NOMO-1 treated with dmso at 0.1 percent for 144 hours (cell line): ENCODE measurements at regions not wholly inside any gene's neighbourhood (a gene's known extent, or its start where the extent isn't known, plus 50 kb on each side); places are given as distances from the start of the nearest gene placed in this dataset.

ENCODE experiments used
- DNase-seq: peaks from one replicate; lab custom pipeline; 2025; ENCODE audit not compliant: unreplicated experiment; lab: John Stamatoyannopoulos, UW

DNA sequence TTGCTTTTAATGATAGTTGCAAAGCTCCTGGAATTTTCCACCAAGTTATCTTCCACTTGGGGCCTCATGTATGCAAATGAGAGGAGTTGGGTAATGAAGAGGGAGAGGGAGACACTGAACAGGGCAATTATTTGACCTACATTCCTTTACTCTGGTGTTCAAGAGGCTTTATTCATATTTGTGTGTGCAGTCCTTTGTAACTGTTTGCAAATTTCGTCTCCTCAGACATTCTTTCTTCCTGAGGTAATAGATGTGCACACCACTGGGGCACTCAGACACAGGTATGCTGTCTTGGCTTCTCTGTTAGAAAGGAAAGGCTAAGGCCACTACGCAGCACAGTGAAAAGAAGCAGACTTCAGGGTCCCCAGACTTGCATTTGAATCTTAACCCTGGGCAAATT is 189.7 kb upstream of the IL12A start:
- no peak for DNase-seq

GRCh38 chr3:159800434-159801155 is 188.0 kb upstream of the IL12A start:
- no peak for DNase-seq

DNA sequence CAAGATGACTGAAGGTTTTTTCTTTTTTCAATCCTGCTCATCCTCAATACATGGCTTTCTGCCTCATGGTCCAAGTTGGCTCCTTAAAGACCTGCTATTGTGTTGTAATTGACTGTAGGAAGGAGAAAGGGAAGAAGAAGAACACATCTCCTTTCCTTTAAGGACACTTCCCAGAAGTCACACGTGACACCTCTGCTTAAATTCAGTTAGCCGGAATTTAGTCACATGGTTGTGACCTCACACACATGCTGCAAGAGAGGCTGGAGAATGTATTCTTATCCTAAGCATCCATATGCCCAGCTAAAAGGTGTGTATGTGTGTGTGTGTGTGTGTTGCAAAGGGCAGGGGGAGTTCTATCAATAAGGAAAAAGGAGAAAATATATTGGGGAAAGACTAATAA is 185.8 kb upstream of the IL12A start:
- DNase-seq = no peak

DNA sequence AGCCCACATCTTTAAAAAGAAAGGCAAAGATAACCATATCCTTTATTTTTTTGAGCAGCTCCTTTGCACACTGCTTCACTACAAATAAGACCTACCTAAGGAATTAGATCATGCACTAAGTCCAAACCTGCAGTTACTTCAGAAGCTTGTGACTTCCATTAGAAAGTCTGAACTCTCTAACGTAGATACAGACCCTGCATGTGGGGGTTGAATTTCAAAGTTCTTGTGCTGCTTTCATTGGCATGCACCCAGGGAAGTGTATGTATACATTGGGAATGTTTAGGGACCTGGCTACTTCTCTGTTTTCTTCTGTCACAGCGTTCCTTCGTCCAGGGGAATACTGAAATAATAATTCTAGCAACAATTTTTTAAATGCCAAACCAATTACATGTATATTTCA is 185.2 kb upstream of the IL12A start:
- no peak for DNase-seq

DNA sequence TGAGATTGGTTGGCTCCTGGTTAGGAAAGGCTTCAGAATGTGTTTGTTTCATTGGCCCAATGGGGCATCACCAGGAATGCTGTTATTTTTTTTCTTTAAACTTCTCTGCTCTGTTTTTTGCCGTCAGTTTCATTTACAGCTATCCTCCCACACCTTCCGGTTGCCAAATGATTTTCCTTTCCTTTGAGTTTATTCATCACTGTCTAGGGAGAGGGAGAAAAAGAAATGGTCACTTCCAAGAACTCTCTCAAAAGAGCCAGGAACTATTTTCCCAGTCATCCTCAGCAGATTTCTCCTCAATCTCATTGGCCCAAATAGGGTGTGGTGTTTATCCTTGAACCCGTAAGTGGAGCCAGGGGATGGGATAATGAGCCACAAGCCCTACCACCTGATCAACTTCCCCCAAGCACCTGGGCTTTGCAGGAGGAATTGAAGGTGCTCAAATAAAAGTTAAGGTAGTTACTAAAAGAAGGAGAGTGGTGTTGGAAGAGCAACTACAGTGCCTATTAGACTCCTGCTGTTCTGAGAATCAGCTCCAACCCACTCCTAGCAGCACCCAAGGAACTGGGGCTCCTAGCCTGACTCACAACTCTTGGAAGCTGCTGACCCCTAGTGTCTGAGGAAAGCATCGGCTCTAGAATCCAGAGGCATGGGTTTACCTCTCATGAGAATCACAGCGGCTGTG is 183.8 kb upstream of the IL12A start:
- peak; percentile 51 for DNase-seq

- DNase-seq = no peak
These were observed 183.2 kb upstream of the IL12A start for GRCh38 chr3:159805411-159805772.

GRCh38 chr3:159806412-159806811 is 182.2 kb upstream of the IL12A start:
- DNase-seq = no peak

GRCh38 chr3:159807137-159808040 is 181.2 kb upstream of the IL12A start:
- DNase-seq = no peak

DNA sequence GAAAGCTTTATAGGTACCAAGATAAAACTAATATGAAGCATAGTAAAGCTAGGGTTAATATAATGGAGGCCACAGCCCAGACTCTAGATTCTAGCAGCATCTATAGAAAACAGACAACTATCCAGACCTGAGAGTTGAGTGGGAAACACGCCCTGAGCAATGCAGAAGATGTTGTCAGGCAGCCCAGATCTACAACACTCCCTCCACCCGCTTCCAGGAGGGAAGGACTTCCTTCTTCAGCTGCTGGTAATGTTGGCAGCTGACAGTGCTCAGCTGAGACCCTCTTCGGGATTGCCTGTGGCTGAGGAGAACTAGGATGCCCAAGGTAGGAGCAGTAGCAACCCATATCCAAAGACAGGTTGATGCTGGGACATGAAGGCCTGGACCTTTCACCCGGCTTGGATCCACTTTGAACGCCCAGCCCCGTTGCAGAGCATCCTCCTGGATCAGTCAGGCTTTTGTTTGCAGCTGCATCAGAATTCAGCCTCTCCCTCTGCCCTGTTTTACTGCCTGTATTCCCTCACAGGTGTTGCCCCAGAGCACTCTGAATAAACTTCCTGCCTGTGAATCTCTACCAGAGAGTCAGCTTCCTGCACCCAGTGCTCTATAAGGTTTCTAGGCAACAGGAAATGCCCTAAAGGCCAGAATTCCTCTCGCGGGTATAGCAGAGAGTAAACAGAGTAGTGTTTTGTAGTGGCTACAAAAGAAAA is 174.7 kb upstream of the IL12A start:
- no peak for DNase-seq

- DNase-seq = no peak
These were observed 172.1 kb upstream of the IL12A start for GRCh38 chr3:159816512-159816911.

- DNase-seq = no peak
These were observed 171.5 kb upstream of the IL12A start for GRCh38 chr3:159817126-159817525.

GRCh38 chr3:159817571-159817970 is 171.1 kb upstream of the IL12A start:
- no peak for DNase-seq

DNA sequence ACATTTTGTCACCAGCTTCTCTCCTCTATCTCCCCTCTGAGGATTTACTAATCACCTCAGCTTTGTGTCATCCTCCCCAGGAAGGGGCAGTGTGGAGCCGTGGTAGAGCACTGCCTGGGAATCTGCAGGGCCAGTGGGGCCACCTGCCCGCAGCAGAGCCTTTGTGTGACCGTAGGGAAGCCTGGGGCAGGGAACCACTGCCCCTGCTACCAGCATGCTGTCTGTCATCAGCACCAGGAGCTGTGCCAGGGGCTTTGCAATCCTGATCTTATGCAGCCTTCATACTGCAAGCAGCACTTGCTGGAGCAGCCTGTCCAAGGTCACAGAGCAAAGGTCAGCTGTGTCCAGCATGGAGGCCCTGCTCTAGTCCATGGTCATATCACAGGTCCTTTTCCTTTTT is 170.2 kb upstream of the IL12A start:
- DNase-seq = no peak

DNA sequence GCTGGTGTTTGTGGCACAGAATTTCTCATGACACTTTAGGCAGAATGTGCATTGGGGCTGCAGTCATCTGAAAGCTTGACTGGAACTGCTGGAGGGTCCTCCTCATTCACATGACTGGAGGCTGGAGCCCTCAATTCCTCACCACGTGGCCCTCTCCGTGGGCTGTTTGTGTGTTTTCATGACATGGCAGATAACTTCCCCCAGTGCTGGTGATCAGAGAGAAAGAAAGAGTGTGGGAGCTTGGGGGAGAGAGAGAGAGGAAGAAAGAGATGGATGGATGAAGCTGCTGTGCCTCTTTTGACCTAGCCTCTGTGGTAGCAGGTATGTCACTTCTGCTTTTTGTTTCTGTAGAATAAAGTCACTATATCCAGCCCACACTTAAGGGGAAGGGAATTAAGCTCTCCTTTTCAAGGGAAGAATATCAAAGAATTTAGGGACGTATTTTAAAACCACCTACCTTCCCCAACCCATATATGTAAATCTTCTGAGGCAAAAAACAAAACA is 169.6 kb upstream of the IL12A start:
- no peak for DNase-seq

- no peak for DNase-seq
These were observed 169.0 kb upstream of the IL12A start for GRCh38 chr3:159819676-159820075.

GRCh38 chr3:159821110-159821509 is 167.5 kb upstream of the IL12A start:
- no peak for DNase-seq

GRCh38 chr3:159821736-159822135 is 166.9 kb upstream of the IL12A start:
- DNase-seq = no peak

GRCh38 chr3:159823780-159824179 is 164.9 kb upstream of the IL12A start:
- no peak for DNase-seq

GRCh38 chr3:159824333-159824732 is 164.3 kb upstream of the IL12A start:
- DNase-seq = no peak

- no peak for DNase-seq
These were observed 163.3 kb upstream of the IL12A start for GRCh38 chr3:159825216-159825854.

DNA sequence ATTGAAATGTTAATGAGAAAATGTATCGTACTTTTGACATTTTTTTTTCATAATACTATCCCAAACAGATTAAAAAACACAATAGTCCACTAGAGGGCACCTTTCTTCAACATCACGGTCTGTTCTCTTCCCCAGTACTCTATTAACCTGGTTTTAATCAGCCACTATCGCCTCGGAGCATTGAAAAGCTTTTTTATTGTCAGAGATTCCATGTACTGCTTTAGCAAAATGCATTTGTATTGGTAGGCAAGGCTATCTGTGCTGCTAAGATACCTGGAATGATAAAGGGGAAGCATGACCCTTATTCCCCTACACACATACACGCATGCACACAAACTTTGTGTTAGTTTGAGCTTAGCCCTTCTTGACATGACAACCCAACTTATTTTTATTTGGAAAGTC is 160.1 kb upstream of the IL12A start:
- peak; percentile 56 for DNase-seq
